ENCODE measurements at regions not wholly inside any gene's neighbourhood (a gene's known extent, or its start where the extent isn't known, plus 50 kb on each side); places are given as distances from the start of the nearest gene placed in this dataset.

DNA sequence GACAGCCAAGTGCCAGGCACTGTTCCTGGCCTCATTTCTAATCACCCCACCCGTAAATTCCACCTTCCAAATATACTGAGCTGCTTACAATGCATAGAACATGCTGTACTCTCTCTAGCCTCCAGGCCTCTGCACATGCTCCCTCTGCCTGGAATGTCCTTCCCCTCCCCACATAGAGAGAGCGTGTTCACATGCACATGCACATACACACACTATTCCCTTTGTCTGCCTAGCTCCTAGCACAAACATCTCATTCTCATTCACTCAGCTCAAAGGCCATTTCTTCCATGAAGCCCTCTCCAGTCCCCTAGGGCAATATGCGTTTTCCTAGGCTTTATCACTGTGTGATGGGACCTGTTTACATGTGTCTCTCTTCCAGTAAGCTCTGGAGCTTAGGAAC is 144.6 kb downstream of the WT1 start (continued):
- TF ChIP-seq ZEB1 (IDR thresholded peaks at IDR 0.05; ENCODE audit: insufficient replicate concordance, low read depth) (no peak), NRL (CRISPR knock-in tag; IDR thresholded peaks at IDR 0.05; ENCODE audit: borderline replicate concordance) (no peak), U2AF1 (optimal IDR thresholded peaks at IDR 0.05; ENCODE audit: low read depth, low read length) (no peak), TAF1 (CRISPR knock-in tag; IDR thresholded peaks at IDR 0.05) (no peak), U2AF2 (IDR thresholded peaks at IDR 0.05; ENCODE audit: low read depth, low read length) (no peak), SMARCE1 (IDR thresholded peaks at IDR 0.05; ENCODE audit: borderline replicate concordance) (no peak), ZNF674 (CRISPR knock-in tag; IDR thresholded peaks at IDR 0.05; ENCODE audit: low read depth) (no peak), MYNN (CRISPR knock-in tag; IDR thresholded peaks at IDR 0.05; ENCODE audit: low read depth) (no peak), HCFC1 (IDR thresholded peaks at IDR 0.05; ENCODE audit: low read depth, low read length) (no peak), CEBPG (CRISPR knock-in tag; IDR thresholded peaks at IDR 0.05) (no peak), PCBP2 (optimal IDR thresholded peaks at IDR 0.05; ENCODE audit: low read depth, low read length, poor library complexity, severe bottlenecking) (no peak), NONO (IDR thresholded peaks at IDR 0.05) (no peak), NONO (CRISPR knock-in tag; conservative IDR thresholded peaks at IDR 0.05) (peak; percentile 40; the same call in 1 of the 2 replicates), ZNF124 (CRISPR knock-in tag; IDR thresholded peaks at IDR 0.05) (no peak), SMAD3 (CRISPR knock-in tag; IDR thresholded peaks at IDR 0.05) (no peak), RELA (CRISPR knock-in tag; IDR thresholded peaks at IDR 0.05) (no peak)
- TF ChIP-seq, protein P1, sequence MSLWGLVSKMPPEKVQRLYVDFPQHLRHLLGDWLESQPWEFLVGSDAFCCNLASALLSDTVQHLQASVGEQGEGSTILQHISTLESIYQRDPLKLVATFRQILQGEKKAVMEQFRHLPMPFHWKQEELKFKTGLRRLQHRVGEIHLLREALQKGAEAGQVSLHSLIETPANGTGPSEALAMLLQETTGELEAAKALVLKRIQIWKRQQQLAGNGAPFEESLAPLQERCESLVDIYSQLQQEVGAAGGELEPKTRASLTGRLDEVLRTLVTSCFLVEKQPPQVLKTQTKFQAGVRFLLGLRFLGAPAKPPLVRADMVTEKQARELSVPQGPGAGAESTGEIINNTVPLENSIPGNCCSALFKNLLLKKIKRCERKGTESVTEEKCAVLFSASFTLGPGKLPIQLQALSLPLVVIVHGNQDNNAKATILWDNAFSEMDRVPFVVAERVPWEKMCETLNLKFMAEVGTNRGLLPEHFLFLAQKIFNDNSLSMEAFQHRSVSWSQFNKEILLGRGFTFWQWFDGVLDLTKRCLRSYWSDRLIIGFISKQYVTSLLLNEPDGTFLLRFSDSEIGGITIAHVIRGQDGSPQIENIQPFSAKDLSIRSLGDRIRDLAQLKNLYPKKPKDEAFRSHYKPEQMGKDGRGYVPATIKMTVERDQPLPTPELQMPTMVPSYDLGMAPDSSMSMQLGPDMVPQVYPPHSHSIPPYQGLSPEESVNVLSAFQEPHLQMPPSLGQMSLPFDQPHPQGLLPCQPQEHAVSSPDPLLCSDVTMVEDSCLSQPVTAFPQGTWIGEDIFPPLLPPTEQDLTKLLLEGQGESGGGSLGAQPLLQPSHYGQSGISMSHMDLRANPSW (CRISPR knock-in tag; IDR thresholded peaks at IDR 0.05; ENCODE audit: borderline replicate concordance): no peak
- TF ChIP-seq, protein P2, sequence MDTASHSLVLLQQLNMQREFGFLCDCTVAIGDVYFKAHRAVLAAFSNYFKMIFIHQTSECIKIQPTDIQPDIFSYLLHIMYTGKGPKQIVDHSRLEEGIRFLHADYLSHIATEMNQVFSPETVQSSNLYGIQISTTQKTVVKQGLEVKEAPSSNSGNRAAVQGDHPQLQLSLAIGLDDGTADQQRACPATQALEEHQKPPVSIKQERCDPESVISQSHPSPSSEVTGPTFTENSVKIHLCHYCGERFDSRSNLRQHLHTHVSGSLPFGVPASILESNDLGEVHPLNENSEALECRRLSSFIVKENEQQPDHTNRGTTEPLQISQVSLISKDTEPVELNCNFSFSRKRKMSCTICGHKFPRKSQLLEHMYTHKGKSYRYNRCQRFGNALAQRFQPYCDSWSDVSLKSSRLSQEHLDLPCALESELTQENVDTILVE (CRISPR knock-in tag; IDR thresholded peaks at IDR 0.05): no peak
- TF ChIP-seq, protein P3, sequence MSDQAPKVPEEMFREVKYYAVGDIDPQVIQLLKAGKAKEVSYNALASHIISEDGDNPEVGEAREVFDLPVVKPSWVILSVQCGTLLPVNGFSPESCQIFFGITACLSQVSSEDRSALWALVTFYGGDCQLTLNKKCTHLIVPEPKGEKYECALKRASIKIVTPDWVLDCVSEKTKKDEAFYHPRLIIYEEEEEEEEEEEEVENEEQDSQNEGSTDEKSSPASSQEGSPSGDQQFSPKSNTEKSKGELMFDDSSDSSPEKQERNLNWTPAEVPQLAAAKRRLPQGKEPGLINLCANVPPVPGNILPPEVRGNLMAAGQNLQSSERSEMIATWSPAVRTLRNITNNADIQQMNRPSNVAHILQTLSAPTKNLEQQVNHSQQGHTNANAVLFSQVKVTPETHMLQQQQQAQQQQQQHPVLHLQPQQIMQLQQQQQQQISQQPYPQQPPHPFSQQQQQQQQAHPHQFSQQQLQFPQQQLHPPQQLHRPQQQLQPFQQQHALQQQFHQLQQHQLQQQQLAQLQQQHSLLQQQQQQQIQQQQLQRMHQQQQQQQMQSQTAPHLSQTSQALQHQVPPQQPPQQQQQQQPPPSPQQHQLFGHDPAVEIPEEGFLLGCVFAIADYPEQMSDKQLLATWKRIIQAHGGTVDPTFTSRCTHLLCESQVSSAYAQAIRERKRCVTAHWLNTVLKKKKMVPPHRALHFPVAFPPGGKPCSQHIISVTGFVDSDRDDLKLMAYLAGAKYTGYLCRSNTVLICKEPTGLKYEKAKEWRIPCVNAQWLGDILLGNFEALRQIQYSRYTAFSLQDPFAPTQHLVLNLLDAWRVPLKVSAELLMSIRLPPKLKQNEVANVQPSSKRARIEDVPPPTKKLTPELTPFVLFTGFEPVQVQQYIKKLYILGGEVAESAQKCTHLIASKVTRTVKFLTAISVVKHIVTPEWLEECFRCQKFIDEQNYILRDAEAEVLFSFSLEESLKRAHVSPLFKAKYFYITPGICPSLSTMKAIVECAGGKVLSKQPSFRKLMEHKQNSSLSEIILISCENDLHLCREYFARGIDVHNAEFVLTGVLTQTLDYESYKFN (CRISPR knock-in tag; conservative IDR thresholded peaks at IDR 0.05): 0 out of 2 replicates have a peak, but pooled peaks have one; percentile 30
- TF ChIP-seq, protein P4, sequence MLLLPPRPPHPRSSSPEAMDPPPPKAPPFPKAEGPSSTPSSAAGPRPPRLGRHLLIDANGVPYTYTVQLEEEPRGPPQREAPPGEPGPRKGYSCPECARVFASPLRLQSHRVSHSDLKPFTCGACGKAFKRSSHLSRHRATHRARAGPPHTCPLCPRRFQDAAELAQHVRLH (CRISPR knock-in tag; IDR thresholded peaks at IDR 0.05; ENCODE audit: borderline replicate concordance, low read depth): no peak
- TF ChIP-seq, protein P5, sequence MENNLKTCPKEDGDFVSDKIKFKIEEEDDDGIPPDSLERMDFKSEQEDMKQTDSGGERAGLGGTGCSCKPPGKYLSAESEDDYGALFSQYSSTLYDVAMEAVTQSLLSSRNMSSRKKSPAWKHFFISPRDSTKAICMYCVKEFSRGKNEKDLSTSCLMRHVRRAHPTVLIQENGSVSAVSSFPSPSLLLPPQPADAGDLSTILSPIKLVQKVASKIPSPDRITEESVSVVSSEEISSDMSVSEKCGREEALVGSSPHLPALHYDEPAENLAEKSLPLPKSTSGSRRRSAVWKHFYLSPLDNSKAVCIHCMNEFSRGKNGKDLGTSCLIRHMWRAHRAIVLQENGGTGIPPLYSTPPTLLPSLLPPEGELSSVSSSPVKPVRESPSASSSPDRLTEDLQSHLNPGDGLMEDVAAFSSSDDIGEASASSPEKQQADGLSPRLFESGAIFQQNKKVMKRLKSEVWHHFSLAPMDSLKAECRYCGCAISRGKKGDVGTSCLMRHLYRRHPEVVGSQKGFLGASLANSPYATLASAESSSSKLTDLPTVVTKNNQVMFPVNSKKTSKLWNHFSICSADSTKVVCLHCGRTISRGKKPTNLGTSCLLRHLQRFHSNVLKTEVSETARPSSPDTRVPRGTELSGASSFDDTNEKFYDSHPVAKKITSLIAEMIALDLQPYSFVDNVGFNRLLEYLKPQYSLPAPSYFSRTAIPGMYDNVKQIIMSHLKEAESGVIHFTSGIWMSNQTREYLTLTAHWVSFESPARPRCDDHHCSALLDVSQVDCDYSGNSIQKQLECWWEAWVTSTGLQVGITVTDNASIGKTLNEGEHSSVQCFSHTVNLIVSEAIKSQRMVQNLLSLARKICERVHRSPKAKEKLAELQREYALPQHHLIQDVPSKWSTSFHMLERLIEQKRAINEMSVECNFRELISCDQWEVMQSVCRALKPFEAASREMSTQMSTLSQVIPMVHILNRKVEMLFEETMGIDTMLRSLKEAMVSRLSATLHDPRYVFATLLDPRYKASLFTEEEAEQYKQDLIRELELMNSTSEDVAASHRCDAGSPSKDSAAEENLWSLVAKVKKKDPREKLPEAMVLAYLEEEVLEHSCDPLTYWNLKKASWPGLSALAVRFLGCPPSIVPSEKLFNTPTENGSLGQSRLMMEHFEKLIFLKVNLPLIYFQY (CRISPR knock-in tag; IDR thresholded peaks at IDR 0.05; ENCODE audit: borderline replicate concordance): no peak
